Astrocyte of the hippocampus (primary cell): ENCODE measurements at regions not wholly inside any gene's neighbourhood (a gene's known extent, or its start where the extent isn't known, plus 50 kb on each side); places are given as distances from the start of the nearest gene placed in this dataset.

ENCODE experiments used
- DNase-seq: peaks from one replicate; pipeline ENCODE4 v3.0.0; 2011; ENCODE audit warnings: low read depth, low spot score

DNA sequence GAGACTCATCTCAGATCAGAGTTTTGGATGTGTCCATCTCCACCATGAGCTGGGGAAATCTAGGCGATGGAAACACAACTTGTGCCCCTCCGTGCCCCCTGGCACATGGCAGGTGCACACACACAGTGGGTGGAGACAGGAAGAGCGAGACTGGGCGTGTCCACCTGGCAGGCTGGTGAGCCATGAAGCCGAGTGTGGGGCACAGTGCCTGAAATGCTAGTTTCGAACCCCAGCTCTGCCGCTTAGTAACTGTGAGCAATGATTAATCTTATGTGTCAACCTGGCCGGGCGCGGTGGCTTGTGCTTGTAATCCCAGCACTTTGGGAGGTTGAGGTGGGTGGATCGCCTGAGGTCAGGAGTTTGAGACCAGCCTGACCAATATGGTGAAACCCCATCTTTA lies 80.8 kb upstream of the RNU6ATAC start:
- no peak for DNase-seq

DNA sequence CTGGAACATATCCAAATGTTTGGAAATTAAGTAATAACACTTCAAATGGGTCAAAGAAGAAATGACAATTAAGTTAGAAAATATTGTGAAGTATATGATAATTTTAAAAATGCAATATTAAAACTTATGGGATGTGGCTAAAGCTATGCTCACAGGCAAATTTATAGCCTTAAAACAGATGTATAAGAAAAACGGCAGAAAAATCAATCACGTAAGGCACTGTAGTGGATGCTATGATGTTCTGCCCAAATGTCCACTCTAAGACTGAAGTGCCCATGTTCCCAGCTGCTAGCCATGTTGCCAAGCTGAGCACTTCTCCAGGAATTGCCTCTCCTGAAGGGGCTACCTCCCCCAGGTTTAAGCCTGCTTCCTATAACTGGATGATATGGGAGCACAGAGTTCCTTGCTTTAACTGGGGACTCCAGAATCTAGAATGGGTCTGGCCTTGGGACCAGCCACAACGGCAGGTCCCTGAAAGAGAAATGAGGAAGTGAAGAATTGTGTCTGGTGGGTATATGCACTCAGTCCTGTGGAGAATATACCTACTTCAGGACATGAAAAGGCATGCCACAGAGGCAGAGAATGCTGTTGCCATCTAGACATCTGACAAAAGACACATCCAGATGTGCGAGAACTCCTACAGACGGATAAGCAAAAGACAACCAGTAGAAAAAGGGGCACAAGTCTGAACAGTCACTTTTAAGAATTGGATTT lies 78.2 kb upstream of the RXRA start:
- DNase-seq, result no peak

DNA sequence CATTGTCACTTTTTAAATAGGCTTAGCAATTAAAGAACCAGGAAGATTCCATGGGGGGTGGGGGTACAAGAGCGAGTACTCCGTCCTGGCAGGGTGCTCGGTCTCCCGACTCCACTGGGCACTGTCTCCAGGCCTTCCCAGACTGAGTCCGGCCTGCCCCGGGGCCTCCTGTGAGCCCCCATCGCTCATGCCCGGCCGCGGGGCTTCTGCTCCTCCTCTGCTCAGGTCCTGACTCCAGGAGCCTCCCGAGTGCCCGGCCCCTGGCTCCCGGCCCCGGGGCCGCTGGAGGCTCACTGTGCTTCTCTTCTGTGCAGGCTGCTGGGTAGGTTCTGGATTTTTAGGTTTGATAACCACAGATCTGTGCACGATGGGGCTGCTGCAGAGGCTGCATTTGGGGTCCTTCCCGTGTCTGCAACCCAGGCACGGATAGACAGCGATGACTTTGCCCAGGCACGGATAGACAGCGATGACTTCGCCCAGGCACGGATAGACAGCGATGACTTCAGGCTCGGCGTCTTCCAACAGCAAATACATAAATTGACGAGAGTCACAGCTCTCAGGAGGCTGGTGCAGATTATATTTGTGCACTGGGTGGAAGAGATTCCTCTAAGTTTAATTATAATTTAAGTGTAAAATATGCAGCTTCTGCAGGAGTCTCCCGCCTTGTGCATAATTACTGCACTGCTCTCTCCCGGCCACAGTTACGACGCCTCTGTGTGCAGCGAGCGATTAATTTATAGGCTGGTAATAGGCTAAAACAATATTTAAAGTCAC lies 74.8 kb upstream of the RXRA start:
- no peak for DNase-seq

DNA sequence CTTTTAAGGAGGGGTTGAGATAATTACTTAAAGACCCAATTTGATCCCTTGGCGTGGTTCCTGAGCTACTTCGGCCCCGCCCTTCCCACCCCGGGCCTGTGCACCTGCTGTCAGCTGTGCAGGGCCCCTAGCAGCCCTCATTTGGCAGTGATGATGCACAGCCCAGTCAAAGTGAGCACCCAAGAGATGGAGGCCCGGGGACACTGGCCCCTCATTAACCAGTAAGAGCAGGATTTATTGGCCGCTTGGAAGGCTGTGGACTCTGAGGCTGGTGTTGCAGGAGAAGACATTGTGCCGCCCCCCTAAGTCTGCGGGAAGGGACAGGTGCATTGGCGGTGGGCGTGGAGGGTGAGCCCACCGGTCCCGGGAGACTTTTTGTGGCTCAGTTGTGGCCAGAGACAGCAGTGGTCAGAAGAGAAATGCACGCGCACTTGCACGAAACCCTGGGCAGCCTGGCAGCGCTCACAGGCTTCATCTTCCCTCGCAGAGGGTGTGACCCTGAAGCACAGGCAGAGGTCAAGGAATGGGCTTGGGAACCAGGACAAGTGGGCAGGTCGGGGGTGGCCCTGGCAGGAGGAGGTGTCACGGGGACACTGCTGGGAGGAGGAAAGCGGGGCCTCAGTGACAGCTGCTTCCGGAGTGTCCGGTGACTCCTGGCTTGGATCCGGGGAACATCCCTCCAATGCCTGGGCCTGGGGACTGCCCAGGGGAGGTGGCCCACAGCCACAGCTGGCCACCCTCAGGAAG lies 74.0 kb upstream of the RXRA start:
- DNase-seq, result no peak

DNA sequence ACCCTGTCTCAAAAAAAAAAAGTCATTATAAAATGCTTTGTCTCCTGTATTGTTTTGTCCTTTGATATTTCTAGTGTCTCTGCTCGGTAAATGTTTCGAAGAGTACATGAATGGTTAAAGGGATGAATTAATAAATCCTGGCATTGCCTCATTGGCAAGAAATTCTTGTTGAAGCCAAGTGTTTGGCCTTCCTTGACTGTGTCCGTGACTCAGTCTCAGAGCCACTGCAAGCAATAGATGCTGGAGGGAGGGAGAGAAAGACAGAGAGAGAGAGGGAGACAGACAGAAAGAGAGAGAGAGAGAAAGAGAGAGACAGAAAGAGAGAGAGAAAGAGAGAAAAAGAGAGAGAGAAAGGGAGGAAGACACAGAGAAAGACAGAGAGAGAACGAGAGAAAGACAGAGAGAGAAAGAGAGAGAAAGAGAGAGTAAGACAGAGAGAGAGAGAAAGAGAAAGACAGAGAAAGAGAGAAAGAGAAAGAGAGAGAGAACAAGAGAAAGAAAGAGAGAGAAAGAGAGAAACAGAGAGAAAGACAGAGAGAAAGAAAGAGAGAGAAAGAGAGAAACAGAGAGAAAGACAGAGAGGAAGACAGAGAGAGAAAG lies 72.5 kb upstream of the RXRA start:
- DNase-seq, result peak; percentile 39

DNA sequence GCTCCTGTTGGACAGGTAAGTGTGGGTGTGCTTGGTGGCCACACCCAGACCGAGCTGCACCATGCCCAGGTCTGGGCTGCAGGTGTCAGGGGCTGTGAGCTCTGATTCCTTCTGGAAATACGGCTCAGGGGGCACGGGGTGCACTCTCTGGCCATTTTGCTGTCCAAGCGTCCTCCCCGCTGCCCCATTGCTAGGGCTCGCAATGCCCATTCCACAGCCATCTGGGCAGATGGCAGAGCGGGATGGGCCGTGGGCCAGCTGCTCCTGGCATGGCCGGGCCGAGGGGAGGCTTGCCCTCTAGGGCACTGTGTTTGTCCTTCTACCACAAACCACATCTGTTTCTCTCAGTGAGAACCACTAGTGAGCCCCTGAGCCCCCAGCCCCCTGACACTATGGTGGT lies 67.9 kb upstream of the RXRA start:
- no peak for DNase-seq

DNA sequence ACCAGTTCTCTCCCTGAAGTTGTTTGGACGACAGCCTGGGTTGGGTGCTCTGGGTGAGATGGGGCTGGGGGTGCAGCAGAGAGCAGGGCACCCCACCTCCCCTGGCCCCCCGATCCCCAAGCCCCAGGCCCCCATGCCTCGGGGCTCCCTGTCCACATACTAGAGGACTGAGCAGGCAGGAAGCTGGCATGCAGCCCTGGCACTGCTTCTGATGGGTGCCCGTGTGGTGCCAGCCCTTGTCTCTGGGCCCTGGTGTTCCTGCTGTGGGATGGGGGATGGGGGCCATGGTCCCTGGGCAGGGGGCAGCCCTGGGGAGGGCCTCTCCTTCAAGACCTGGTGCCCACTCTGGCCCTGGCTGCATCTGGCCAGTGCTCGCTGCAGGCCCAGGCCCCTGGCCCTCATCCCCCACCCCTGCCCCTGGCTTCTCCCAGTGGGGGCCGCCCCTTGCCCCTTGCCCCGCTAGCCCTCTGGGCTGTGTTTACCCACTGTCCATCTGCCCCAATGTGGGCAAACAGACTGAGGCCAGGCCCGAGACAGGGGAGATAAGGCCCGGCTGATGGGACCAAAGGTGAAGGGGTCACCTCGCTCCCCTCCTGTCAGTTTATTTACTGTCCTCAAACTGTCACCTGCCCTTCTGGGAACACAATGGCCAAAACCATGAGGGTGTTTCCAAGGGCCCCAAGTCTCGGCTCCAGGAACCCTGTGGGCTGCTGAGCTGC lies 67.3 kb upstream of the RXRA start:
- DNase-seq, result no peak

DNA sequence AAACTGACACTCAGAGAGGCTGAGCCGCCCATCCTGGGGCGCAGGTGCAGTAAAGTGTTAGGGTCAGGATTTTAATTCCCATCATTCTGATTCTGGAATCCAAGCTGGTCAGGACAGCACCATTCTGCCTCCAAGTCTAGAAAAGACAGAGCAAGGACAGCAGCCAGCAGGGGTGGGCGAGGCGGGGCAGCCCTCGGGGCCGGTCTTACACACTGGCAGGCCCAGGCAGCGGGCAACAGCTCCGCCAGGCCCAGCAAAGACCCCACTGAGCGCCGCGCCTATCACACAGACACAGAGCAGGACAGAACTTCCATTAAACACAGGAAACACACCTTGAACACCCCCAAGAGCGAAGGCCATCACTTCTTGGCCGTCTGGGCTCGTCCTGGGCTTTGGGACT lies 66.5 kb upstream of the RXRA start:
- no peak for DNase-seq

DNA sequence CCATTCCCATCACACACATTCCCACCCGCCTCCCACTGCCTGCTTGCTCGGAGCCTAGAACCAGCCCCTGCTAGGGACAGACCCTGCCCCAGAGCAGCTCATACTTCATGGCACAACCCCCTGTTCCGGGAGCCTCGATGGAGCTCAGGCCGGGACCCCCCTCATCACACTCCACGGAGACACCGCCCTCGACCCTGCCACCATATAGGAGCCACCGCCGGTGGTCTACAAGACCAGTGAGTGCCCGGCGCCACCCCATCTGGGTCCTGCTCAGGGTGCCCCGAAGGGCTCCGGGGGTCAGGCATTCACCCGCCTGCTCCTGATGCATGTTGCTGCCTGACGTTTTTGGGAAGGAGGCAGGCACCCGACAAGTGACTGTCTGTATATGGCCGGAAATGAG lies 65.5 kb upstream of the RXRA start:
- no peak for DNase-seq

DNA sequence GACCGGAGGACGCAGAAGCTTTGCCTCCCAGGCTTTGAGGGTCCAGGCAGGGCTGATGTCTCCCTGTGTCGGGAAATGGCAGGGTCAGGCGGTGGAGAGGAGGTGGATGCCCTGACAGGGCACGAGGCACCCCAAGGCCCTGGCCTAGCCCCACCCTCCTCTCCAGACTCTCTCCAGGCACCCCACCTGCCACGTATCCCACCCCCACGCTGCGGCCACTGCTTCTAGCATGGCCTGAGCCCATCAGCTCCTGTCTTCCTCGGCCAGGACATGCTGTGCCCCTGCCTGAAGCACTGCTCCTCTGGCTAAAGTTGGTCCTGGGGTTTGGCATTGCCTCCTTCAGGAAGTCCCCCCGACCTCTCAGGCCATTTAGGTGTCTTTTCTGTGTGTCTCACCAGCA lies 64.2 kb upstream of the RXRA start:
- no peak for DNase-seq

DNA sequence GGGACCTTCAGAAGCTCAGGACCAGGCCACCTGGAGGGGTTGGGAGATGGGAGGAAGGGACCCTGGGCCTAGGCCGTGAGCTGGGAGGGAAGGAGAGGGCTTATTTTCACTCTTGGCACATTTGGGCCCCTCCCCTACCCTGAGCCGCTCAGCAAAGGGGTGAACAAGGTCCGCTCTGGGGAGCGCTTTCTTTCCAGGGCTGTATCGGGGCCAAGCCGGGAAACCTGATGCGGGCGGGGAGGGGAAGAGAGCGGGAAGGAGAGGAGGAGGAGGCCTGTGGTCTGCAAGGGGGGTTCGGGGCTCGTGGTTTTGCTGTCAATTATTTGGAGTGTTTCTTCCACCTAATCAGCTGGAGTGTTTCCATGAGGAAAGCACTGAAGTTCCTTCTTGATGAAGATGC lies 62.7 kb upstream of the RXRA start:
- no peak for DNase-seq

DNA sequence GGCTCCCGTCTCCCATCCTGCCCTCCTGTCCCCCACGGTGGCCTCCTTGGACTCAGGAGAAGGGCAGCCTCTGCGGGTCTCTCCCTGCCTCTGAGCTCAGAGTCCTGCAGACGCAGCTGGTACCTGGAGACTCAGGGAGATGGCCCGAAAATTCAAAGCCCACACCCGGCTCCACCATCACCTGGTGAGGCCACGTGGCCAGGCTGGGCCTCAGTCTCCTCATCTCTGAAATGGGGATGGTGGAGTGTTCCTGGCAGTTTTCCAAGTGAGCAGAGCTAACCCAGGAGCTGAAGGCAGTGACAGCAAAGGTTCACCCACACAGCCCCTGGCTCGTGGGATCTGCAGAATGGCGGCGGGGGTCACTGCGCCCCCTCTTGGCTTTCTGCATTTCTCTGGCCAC lies 62.1 kb upstream of the RXRA start:
- no peak for DNase-seq

DNA sequence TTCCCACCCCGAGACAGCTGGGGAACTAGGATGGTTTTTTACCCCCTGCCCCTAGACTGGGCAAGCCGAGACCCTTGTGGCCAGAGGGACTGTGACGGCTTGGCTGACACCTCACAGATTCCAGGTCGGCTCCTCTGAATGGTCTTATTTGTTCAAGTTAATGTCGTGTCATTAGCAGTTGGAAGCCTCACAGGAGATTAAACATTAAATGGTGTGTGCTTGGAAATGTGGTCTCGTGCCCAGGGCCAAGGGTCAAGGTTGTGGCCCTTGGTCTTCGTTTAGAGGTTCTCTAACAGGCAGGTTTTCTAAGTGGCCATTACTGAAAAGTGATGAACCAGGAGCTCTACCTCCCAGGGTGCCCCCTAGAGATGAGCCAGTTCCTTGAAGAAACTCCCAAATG lies 61.2 kb upstream of the RXRA start:
- no peak for DNase-seq

DNA sequence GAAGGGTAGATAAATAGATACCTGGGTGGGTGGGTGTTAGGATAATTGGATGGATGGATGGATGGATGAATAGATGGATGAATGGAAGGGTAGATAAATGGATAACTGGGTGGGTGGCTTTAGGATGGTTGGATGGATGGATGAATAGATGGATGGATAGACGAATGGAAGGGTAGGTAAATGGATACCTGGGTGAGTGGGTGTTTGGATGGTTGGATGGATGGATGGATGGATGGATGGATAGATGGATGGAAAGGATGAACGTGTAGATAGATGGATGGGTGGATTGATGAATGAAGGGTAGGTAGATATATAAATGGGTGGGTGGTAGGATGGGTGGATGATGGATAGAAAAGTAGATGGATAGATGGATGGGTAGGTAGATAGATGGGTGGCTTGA lies 59.8 kb upstream of the RXRA start:
- no peak for DNase-seq

DNA sequence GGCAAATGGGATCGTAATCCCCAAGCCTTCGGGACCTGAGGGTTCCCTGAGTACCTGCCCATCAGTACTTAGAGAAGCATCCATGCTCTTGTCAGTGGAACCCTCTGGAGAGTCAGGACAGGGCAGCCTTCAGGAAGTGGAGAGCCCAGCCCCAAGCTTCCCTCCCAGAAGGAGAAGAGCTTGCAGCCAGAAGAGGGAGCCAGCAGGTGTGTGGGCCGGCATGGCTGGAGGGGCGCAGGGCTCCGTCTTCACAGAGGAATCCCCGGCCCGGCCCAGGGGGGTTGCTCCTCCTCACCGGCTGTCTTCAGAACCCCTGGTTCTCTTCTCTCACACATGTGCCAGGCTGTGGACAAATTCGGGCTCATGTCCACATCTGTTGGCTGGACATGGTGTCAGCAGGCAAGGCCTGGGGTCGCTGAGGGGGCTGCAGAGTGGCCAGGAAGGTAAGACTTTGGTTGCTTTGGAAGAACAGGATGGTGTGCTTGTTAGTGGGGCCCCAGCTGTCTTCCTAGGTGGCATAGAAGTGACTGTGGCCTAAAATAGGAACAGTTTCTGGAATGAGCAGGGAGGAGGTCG lies 58.9 kb upstream of the RXRA start:
- no peak for DNase-seq

DNA sequence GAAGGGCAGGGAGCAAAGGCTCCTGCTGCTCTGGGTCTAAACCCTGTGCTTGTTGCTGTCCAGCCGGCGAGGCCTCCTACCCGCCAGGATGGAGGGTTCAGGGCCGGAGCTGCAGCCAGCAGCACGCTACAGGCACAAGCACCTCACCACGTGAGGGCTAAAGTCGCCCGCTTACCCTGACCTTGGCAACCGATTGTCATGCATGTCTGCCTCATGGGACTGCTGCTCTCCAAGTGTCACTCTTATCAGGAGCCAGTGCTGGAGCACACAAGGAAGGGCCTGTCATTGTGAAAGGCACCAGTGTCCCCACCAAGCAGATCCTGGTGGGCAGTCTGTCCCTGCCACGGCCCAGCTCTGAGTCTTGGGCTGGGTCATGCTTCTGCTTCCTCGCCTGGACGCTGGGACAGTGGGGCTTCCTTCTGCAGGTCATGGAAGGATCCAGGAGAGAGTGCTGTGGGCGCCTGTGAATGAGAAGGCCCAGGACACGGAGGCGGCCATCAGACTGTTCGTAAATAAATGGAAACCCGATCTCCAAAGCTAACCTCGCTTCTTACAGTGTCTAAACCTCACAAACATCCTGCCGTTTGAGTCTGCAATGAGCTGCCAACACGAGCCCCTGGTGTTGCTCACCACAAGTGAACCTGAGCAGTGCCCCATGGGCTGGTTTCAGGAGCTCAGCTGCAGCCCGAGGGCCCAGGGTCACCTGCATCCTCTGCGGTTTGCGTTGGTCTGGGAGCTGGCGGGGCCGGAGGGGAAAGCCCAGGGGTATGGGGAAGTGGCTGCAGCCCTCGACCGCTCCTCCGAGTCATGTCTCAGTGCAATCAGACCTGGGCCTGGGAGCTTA lies 58.2 kb upstream of the RXRA start:
- no peak for DNase-seq

DNA sequence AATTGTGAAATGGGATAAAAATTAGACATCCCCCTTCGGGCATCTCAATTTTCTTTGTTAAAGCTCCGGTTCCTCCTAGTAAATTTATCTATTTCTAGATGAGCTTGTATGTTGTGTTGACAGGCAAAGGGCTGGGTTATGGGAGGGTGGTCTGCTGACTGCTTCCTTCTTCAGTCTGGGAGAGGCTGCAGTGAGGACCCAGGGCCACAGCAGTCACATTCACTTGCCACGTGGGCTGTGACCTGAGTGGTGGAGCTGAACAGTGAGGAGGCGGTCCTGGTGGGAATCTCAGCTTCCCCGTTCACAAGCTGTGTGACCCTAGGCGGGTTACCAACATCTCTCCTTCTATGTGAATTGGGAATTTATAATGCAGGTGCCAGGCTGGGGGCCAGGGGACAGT lies 57.5 kb upstream of the RXRA start:
- no peak for DNase-seq

DNA sequence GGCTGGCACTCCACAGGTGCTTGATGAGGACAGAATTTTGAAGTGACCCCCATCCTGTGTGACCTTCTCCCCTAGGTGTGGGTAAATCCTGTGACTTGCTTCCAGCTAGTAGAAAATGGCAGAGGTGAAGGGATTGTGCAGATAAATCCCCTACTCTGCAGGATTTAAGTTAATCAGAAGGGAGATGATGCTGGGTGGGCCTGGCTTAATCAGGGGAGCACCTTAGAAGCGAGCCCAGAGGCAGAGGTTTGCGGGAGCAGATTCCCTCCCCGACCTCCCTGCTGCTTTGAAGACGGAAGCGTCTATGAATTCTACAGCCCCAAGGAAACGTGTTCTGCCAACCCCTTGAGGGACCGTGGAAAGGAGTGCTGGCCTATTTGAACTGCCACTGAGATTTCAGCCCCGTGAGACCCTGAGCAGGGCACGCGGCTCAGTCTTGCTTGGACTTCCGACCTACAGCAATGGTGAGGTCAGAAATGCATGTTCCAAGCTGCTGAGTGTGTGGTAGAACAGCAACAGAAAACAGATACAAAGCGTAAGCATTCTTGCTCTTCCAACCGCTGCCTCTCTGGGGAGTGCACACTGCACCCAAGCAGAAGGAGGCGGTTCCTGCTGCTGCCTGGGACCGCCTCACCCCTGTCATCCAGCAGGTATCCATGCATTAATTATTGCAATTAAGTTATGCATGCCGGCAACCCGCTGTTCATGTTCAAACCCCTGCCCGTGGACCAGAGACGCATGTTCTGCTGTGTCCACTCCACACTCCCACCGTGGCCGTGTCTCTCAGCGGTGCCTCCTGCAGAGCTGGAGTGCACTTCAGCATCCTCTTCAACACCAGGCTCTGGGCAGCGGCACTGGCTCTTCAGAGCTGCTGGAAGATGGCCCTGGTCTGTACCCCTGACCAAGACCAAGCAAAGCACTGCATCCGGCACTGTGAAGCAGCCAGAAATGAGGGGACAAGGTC lies 54.6 kb upstream of the RXRA start:
- DNase-seq, result no peak

DNA sequence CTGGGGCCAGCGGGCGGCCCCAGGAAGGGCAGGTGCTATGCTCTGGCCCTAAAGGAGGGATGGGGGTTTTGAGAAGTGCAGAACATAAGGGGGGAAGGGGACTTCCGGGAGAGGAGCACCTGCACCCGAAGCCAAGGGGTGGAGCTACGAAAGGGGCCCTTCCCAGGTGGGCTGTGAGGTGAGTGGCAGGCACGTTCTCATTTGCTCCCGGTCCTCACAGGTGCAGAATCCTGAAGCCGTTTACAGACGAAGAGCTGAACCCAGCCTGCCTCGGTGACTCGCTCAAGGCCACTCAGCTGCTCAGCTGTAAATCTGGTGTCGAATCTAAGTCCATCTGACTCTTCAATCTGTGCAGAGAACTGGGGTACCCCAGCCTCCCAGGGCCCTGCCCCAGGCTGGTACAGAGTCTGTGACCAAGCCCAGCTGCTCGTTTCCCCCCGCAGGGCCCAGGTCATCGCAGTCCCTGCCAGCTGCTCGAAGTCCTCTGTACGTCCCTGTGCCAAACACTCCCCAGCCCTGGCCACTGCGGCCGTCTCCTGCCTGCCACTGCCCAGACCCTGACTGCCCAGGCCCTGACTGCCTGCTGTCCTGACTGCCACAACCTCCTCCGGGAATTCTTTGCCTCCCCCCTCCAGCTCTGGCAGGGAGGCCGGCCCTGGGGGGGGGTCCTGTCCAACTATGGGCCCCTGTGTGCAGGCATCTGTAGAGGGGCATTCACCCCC lies 53.8 kb upstream of the RXRA start:
- no peak for DNase-seq
